HUDEP-2 (cell line): ENCODE measurements at regions not wholly inside any gene's neighbourhood (a gene's known extent, or its start where the extent isn't known, plus 50 kb on each side); places are given as distances from the start of the nearest gene placed in this dataset.

Experiments
- DNase-seq, 76 experiments: peaks; one replicate each; lab custom pipeline; 2025; ENCODE audit not compliant: unreplicated experiment in 76 of 76; lab: John Stamatoyannopoulos, UW

- DNase-seq, result no peak
Measured at GRCh38 chr3:104974316-104974715, 392.4 kb upstream of the ALCAM start.

GRCh38 chr3:104977719-104978118 is 389.0 kb upstream of the ALCAM start:
- DNase-seq, result no peak

DNA sequence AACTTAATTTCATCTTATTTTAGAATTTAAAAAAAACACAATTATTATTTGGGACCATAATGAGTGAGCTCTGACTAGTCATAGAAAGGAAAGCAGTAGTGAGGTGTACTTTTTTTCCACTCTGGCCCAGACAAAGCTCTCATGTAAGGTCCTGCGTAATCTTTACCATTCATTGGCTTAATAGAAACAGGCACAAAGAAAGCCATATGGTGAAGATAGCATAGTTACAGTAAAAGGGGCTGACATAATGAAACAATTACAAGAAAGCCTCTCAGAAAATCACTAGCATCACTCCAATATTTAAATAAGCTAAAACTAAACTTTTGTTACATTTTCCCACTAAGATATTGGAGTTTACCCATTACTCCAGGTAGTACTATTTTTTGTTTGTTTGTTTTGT is 384.6 kb upstream of the ALCAM start:
- DNase-seq, result no peak

DNA sequence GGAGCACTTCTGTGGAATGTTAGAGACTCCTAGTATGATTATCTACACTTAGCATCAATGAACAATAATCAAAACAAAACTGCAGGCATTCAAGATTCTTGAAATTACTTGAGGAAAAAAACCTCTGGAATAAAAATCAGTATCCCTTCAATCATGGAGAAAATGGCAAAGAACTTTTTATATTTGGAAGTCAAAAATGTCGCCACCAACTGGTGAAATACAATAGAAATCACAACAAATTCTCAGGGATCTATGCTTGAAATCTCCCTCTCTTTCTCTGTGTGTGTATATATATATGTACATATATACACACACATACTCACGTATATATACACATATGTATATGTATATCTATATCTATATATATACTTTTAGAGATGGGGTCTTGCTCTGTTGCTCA is 378.9 kb upstream of the ALCAM start:
- no peak for DNase-seq

DNA sequence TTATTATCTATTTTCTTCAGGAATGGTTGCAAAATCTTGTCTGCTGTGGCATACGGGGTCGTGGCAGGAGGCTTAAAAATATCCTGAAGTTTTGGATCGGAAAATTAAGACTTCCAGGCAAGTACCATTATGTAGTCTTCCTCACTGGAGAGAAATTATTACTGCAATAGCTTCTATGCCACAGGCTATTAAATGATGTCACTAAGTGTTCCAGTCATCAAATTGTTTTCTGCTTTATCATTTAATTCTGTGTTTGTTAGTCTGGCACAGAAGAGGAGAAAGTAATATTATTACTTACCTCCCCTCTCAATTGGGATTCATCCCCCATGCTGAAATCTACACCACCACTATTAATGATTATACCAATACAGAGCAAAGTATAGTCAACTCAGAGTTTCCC is 378.2 kb upstream of the ALCAM start:
- no peak for DNase-seq

- no peak for DNase-seq
Measured at GRCh38 chr3:104989878-104990277, 376.8 kb upstream of the ALCAM start.

DNA sequence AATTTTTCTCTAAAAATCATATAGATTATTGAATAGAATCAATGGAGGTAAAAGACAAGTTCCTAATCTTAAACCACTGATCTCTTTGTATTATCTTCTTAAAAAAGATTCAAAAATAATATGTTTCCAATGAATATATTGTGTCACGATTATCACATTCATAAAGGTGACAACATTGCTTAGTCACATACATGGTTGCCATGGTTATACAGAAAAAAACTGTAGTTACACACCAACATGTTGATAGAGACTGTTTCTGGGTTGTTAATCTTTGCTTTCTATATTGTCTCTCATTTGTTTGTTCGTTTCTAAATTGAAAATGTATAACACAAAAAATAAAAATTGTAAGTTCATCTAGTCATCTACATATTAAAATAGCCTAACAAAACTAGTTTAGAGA is 376.0 kb upstream of the ALCAM start:
- no peak for DNase-seq

DNA sequence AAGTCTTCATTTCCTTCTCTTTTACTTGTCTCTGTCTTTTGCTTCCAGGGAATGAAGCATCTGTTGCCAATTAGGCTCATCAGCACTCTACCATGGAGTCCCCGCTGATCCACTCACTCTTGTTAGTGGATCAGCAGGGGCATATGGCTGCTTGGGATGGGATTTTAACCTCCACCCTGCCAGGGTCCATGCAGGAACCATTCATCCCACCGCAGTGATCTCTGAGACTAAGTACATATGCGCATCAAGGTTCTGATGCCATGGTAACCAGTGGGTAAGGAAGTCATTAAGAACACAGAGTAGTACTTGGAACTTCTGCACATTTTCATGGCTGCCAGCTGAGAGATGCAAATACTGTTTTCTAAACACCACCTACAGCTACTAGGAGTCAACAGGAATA is 374.0 kb upstream of the ALCAM start:
- no peak for DNase-seq

DNA sequence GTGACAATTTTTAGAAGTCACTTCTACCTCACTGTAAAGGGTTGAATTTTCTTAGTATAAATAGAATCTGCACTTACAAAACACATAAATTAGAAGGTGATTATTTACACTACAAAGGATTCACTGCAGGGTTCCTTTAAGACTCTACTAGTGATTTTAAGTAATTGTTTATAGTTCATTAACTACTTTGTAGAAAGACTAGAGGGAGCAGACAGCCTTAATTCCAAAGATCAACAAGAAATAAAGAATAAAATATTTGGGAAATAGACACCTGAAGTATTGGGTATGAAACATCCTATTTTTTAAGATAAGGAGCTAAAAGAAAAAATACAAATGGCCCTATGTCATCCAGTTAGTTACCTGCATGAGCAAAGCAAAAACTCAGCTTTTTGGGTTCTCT is 360.5 kb upstream of the ALCAM start:
- DNase-seq, result no peak

DNA sequence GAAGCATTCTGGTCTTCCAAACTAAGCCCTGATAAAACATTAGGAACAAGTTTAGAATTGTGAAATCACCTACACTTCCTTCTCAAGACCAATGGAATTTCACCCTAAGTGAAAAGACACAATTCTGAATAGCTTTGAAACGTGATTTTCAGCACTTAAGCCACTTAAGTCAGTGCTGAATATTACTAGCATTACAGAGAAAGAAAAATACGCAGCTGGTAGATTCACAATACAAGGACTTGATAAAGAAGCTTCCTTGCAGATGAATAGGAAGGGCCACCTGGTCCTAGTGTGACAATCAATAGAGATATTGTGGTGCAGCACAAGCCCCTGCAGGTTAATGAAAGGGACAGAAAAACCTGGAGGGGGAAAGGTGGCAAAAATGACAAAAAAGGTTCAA is 353.1 kb upstream of the ALCAM start:
- no peak for DNase-seq

GRCh38 chr3:105014631-105015030 is 352.1 kb upstream of the ALCAM start:
- DNase-seq, result no peak

DNA sequence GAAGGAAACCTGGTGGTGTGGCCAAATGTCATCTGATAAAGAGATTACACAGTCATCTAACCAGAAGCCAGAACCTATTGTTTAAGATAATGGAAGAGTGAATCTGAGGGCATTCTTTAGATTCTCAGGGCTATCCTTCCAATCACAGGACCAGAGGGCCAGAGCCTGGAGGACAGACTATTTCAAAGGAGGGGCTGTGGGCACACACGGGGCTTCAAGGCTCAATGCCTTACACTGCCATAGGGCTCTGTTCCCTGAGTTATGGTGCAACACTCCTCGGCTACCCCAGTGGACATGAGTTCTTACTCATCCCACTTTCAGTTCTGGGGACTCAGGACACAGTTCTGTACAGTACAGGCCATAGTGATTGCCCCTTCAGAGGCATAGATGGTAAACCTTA is 343.9 kb upstream of the ALCAM start:
- DNase-seq, result no peak

DNA sequence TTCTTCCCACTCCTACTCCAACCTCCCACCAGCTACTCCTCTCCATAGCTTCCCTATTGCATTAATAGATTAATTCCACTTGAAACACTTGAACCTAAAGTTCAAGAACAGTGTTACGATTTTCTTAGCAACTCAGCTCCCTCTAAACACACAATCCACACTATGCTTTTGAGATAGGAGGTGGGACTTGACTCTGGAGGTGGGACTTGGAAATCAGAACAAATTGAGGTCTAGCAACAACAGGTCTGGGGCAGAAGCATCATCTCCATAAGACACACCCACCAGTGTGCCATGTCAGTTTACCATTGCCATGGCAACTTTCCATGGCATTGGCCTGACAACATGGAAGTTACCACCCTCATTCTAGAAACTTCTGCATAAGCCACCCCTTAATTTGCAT is 336.5 kb upstream of the ALCAM start:
- DNase-seq, result no peak

DNA sequence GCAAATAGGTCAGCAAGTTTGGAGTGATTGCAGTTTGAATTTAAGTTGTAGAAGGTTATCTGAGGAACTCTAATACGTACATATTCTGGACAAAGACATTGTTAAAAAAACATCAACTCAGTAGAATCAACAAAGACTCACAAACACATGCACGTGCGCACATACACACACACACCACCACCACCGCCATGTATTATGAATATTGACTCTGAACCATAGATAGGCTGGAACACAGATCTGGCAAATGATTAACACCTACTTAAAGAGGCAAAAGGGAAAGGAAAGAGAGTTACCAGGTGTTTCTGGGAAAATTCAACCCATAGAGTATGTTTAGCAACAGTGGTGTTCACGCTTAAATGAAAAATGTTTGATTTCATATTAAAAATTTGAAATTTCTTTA is 334.2 kb upstream of the ALCAM start:
- DNase-seq, result no peak

DNA sequence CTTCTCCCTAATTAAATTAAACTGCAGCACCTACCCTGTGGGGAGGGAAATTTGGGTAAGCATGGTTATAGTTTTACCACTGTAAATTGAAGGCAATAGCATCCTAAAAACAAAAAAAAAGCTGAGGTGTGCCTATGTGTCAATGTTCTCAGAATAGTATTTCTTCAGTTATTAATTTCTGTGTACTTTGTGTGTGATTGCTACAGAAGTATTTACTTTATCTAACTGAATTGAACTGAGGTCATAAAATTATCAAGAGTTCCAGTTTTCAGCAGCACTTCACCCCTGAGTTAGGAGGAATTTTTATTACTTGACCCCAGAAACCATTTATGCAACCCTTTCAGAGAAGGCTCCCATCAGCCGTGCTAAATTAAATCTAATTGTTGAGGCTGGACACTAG is 333.6 kb upstream of the ALCAM start:
- DNase-seq, result no peak

- no peak for DNase-seq
Measured at GRCh38 chr3:105039004-105039403, 327.7 kb upstream of the ALCAM start.

DNA sequence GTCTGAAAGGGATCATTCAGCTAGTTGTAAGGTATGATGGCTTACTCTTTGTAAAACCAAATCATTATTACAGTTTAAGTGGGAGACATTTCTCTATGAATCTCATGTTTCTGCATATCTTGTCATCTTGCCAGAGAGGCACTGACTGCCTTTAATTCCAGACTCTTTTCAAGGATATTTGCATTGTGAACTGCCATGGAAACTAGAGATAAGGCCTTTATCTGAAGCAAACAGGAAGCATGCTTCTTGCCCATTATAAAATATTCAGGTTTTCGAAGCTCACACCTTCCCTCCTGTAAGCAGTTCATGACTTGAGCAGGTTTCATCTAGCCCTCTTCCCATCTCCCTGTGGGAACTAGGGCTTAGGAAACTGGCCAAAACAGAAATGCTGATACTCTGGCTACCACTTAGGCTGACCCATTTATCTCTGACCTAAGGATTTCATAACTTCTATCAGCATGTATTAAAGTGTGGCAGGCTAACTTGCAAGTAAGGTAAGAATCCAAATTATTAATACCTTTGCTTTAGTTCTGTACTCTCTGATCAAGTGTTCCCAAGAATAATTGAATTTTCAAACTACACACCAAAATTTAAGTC is 326.6 kb upstream of the ALCAM start:
- no peak for DNase-seq

DNA sequence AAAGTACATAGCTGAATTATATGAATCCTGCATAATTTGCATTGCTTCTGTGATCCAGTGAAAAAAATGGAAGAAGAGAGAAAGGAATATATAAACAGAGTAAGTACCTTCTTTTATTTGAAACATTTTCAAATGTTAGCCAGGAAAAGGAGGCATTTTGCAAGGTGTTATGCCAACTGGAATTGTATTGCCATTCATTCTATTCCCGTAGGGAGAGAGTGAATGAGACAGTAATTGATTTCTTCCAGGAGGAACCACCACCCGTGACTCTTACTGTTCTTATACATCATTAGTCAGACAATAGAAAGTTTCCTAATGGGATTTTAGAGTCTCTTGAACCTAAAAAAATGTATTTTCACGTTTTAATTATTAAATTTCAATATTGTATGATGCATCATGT is 324.1 kb upstream of the ALCAM start:
- DNase-seq, result no peak

DNA sequence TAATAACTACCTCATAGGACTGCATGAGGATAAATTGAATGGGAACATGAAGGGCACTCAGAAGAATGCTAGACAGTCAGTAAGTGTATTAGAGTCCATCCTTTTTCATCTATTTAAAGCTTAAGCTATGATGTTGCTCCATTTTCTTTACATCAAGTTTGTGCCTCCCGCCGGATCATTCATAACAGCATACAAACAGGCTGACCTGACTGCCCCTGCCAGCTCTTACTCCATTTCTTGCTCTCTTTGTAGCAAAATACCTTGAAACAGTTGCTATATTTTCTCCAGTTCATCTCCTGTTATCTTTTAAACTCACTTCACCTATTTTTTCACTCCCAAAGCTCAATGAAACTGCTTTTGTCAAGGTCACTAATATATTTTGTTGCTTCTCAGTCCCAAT is 315.6 kb upstream of the ALCAM start:
- no peak for DNase-seq

GRCh38 chr3:105051972-105052371 is 314.7 kb upstream of the ALCAM start:
- DNase-seq, result no peak

GRCh38 chr3:105062853-105063252 is 303.9 kb upstream of the ALCAM start:
- DNase-seq, result no peak

DNA sequence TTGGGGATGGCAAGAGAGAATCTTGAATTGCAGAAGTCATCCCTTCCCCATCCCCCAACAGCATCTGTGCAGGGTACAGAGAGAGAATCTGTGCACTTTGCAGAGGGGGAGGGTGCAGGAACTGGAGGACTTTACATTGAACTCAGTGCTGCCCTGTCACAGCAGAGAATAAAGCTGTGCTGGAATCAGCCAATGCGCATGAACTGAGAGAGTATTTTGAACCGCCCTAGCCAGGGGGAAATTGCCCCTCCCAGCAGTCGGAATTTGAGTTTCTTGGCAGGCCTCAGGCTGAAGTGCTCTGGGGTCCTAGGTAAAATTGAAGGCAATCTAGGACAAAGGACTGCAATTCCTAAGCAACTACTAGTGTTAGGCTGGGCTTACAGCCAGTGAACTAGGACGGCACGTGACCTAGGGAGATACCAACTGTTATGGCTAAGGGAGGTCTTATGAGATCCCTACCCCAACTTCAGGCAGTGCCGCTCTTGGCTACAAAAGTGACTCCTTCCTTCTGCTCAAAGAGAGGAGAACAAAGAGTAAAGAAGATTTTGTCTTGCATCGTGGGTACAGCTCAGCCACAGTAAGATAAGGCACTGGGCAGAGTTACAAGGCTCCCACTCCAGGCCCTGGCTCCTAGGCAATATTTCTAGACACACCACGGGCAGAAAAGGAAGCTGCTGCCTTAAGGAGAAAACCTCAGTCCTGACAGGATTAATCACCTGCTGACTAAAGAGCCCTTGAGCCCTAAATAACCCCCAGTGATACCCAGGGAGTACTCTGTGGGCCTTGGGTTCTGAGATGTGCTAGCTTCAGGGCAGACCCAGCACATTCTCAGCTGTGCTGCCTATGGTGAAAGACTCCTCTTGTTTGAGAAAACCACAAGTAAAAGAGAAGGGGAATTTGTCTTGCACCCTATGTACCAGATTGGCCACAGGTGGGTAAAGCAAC is 300.5 kb upstream of the ALCAM start:
- no peak for DNase-seq
